Keratinocyte (primary cell): ENCODE measurements at regions not wholly inside any gene's neighbourhood (a gene's known extent, or its start where the extent isn't known, plus 50 kb on each side); places are given as distances from the start of the nearest gene placed in this dataset.

Experiments
- DNase-seq: peaks from one replicate; pipeline ENCODE4 v3.0.0-alpha.2; 2011; ENCODE audit warnings: low read depth, missing footprints, low spot score
- FAIRE-seq: peaks from 2 replicates; lab custom pipeline; 2011; peaks lifted over from hg19 to GRCh38; lab: Jason Lieb, UNC
- H2AFZ ChIP-seq: 2 replicates; pipeline ENCODE4 v1.6.0; 2012; ENCODE audit warnings: low read length, control low read depth, inconsistent platforms; ENCODE audit not compliant: control insufficient read depth
- H3K27ac ChIP-seq: 2 replicates; pipeline ENCODE4 v1.5.1; 2011; ENCODE audit warnings: low read length; ENCODE audit not compliant: control insufficient read depth, insufficient read depth
- H3K27me3 ChIP-seq: 3 replicates; pipeline ENCODE4 v1.6.0; 2011; ENCODE audit warnings: low read length; ENCODE audit not compliant: control insufficient read depth, insufficient read depth; ENCODE audit errors: extremely low read depth
- H3K36me3 ChIP-seq, 2 experiments: 2 replicates in 1 of 2; 3 replicates in 1 of 2; pipeline ENCODE4 v1.5.1; 2011; ENCODE audit warnings: low read length in 2 of 2, mild to moderate bottlenecking in 1 of 2; ENCODE audit not compliant: control insufficient read depth in 2 of 2, insufficient read depth in 2 of 2; ENCODE audit errors: extremely low read depth in 1 of 2
- H3K4me1 ChIP-seq: 3 replicates; pipeline ENCODE4 v1.5.1; 2011; ENCODE audit warnings: low read length; ENCODE audit not compliant: control insufficient read depth, insufficient read depth; ENCODE audit errors: extremely low read depth
- H3K4me2 ChIP-seq: 3 replicates; pipeline ENCODE4 v1.6.0; 2011; ENCODE audit warnings: low read depth, low read length; ENCODE audit not compliant: control insufficient read depth, insufficient read depth; ENCODE audit errors: extremely low read depth
- H3K4me3 ChIP-seq, 3 experiments: fragments of 200-600 bp in 1 of 3; sonication (generic) in 1 of 3; 2 replicates in 2 of 3; 3 replicates in 1 of 3; pipeline ENCODE4 v1.5.1; 2011 to 2016; ENCODE audit warnings: low read length in 3 of 3, mild to moderate bottlenecking in 3 of 3, control low read depth in 2 of 3, inconsistent platforms in 1 of 3, low read depth in 1 of 3, mixed read lengths in 1 of 3, mixed run types in 1 of 3, moderate library complexity in 1 of 3; ENCODE audit not compliant: control insufficient read depth in 2 of 3, insufficient read depth in 2 of 3; ENCODE audit errors: extremely low read depth in 1 of 3
- H3K79me2 ChIP-seq: 2 replicates; pipeline ENCODE4 v1.6.0; 2012; ENCODE audit warnings: low read length; ENCODE audit not compliant: control insufficient read depth, insufficient read depth
- H3K9ac ChIP-seq: 3 replicates; pipeline ENCODE4 v1.6.0; 2011; ENCODE audit warnings: low read length; ENCODE audit not compliant: control insufficient read depth, insufficient read depth; ENCODE audit errors: extremely low read depth
- H3K9me1 ChIP-seq: 3 replicates; pipeline ENCODE4 v1.6.0; 2011; ENCODE audit warnings: low read length; ENCODE audit not compliant: control insufficient read depth, insufficient read depth; ENCODE audit errors: extremely low read depth
- H3K9me3 ChIP-seq: 2 replicates; pipeline ENCODE4 v1.5.1; 2012; ENCODE audit warnings: low read depth, low read length; ENCODE audit not compliant: control insufficient read depth
- H4K20me1 ChIP-seq: 3 replicates; pipeline ENCODE4 v1.6.0; 2011; ENCODE audit warnings: low read length; ENCODE audit not compliant: control insufficient read depth, insufficient read depth; ENCODE audit errors: extremely low read depth
- CTCF ChIP-seq, 3 experiments: IDR thresholded peaks in 1 of 3; conservative IDR thresholded peaks in 1 of 3; optimal IDR thresholded peaks in 1 of 3; 2 replicates in 2 of 3; 3 replicates in 1 of 3; pipeline versions ENCODE3 to v1.5.1; 2011; ENCODE audit warnings: low read length in 3 of 3, mild to moderate bottlenecking in 3 of 3, moderate library complexity in 2 of 3, control low read depth in 1 of 3, inconsistent platforms in 1 of 3; ENCODE audit not compliant: insufficient read depth in 2 of 3; ENCODE audit errors: extremely low read depth in 1 of 3
- EZH2 ChIP-seq: IDR thresholded peaks from one replicate; pipeline ENCODE4 v1.6.1; 2012; ENCODE audit warnings: inconsistent platforms, mild to moderate bottlenecking, low read length, moderate library complexity
- dilution Hi-C: fragments of 300-500 bp; cut with MboI; formaldehyde crosslinking; loops from one replicate; pipeline ENCODE4 v1.7.0; 2020; ENCODE audit warnings: low sequenced_read_pairs; ENCODE audit not compliant: extremely low pct_ligation_motif_present

- Histone ChIP-seq H3K9me3 (no peaks in the 10 kb centered on the region), H3K36me3 (no peaks in the 10 kb centered on the region), H3K4me2 (no peak overlapping the region), H3K27ac (peak overlapping the region; percentile 74), H3K9ac (no peak overlapping the region), H2AFZ (no peak overlapping the region), H3K4me1 (peaks cover 23% of the 10 kb centered on the region), H3K9me1 (no peaks in the 10 kb centered on the region), H3K79me2 (no peaks in the 10 kb centered on the region), H4K20me1 (no peaks in the 10 kb centered on the region), H3K27me3 (no peaks in the 10 kb centered on the region), H3K4me3 (no peak overlapping the region)
- DNase-seq, result no peak
- dilution Hi-C loops, result no loop called here
- peak; percentile 81 for FAIRE-seq
- TF ChIP-seq EZH2 (no peak), CTCF (optimal IDR thresholded peaks at IDR 0.05 in 1 of 3, IDR thresholded peaks at IDR 0.05 in 1 of 3, conservative IDR thresholded peaks at IDR 0.05 in 1 of 3; ENCODE audit: extremely low read depth in 1 of 3, insufficient read depth in 2 of 3, low read length in 3 of 3) (no peak)
These were observed 456.9 kb upstream of the JAG1 start for GRCh38 chr20:11130554-11131166.

DNA sequence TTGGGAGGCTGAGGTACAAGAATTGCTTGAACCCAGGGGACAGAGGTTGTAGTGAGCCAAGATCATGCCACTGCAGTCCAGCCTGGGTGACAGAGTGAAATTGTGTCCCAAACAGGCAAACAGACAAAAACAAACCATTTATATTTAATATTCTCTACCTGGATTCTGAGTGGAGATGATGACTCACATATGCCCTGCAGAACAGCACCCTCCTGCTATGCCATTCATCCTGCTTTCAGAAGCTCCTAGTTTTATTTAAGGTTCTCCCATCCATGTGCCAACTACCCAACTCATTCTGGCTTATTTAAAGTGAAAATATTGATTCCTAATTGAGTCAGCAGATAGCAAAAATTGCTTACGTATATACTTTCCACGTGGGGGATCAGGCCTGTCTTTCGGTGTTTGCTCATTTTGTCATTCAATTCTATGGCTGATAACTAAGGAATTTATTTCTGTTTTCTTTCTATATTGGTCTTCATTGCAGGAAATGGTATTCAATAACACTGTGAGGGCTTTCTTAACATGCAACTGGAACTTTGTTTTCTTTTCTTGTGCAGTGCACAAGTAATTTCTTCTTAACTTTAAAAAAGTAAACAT is 459.1 kb upstream of the JAG1 start:
- Histone ChIP-seq H3K4me3 (no peak overlapping the region), H3K27me3 (no peaks in the 10 kb centered on the region), H3K27ac (peak overlapping the region; percentile 15), H2AFZ (no peak overlapping the region), H3K4me1 (peaks cover 23% of the 10 kb centered on the region), H3K9me1 (no peaks in the 10 kb centered on the region), H3K9me3 (no peaks in the 10 kb centered on the region), H3K4me2 (no peak overlapping the region), H3K9ac (no peak overlapping the region), H3K36me3 (no peaks in the 10 kb centered on the region), H3K79me2 (no peaks in the 10 kb centered on the region), H4K20me1 (no peaks in the 10 kb centered on the region)
- FAIRE-seq (peak; percentile 9), DNase-seq (no peak)
- TF ChIP-seq EZH2, result no peak
- no peak for TF ChIP-seq CTCF (optimal IDR thresholded peaks at IDR 0.05 in 1 of 3, IDR thresholded peaks at IDR 0.05 in 1 of 3, conservative IDR thresholded peaks at IDR 0.05 in 1 of 3; ENCODE audit: extremely low read depth in 1 of 3, insufficient read depth in 2 of 3, low read length in 3 of 3)
- dilution Hi-C loops, result no loop called here
